HG03095 (cell line): ENCODE measurements at regions not wholly inside any gene's neighbourhood (a gene's known extent, or its start where the extent isn't known, plus 50 kb on each side); places are given as distances from the start of the nearest gene placed in this dataset.

Experiments
- ATAC-seq: cut with Tn5 transposase; IDR thresholded peaks from one replicate; pipeline ENCODE4 v1.9.1; 2021; ENCODE audit warnings: moderate library complexity; ENCODE audit not compliant: unreplicated experiment

DNA sequence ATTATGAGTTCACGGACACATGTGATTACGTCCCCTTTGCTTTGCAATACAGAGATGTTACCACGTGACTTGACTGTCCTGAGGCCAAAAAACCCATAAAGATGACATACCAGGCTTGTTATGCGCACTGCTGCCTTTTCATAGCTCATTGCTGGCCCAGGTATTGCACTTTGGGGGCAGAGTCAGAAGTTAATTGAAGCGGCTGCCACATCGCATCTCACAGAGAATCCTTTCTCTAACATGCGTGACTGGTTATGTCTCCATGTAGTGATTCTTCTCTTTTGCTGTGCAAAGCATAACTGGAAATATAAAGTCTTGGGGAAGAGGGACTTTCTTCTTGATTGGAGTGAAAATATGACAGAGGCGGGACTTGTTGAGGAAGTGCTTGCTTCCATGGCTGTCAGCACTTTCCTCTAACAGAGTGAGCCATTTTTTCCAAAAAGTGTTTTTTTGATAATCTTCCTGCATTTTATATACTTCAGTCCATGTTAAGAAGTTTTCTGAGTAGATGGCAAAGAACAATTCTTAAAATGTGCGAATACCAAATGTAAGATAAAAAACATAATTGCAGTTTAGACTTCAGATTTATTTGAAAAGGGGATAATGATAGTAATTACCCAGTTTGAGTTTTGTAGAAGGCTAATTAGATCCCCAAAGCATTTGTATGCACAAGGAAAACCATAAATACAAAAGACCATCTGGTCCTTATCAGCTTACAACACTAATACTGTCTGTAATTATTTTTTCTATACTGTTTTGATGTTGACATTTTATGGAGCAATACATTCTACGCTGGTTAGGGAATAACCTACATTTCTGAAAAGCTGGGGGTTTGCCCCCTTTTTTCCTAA, 324.6 kb upstream of the MTNR1B start:
- ATAC-seq = no peak

DNA sequence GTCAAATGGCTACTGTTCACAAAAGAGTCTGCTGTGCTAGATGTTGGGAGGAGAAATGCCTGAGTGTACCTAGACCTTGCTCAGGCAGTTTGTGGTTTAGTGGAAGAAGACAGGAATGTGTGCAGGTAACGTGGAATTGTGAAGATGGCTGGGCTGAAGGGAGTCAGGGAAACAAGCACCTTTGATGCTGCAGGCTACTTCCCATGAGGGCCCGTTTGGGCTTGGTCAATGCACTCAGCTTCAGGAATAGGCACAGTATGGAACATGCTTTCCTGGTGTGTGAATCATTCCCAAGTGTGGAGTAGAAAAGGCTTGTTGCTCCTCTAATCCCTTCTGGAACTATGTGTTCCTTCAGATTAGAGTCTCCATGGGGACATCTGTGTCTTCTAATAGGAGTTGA, 318.3 kb upstream of the MTNR1B start:
- ATAC-seq = no peak

DNA sequence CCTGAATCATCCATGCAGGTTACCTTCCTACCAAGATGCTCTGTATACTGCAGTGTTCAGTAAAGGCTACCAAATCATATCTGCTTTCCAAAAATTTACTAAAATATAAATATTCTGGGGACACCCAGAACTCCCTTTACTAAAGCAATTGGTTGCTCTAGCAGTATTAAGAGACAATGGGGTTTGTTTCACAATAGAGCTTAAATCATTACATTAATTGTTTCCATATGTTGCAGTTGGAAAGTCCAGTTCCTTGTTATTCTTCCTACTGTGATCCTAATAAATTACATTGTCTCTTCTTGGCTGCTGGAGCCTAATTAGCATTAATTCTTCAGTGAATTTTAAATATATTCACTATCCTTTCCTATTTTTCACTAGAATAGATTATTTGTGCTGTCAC, 316.0 kb upstream of the MTNR1B start:
- no peak for ATAC-seq

DNA sequence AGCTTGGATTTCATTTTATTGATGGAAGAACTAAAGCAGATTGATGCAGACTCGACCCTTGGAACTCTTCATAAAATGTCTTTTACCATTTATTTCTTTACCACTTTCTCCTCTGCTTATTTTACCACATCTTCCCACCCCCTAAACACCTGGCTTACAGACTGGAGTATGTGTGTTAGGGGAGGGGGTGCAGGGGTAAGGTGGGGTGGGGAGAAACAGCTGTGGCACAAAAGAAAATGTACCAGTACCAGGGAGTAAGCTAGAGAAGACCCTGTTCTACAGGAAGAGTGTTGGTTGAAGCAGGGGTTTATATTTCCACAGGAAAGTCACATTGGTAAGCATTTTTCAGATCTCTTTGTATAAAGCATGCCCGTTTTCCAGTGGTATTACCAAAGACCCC, 312.7 kb upstream of the MTNR1B start:
- no peak for ATAC-seq

DNA sequence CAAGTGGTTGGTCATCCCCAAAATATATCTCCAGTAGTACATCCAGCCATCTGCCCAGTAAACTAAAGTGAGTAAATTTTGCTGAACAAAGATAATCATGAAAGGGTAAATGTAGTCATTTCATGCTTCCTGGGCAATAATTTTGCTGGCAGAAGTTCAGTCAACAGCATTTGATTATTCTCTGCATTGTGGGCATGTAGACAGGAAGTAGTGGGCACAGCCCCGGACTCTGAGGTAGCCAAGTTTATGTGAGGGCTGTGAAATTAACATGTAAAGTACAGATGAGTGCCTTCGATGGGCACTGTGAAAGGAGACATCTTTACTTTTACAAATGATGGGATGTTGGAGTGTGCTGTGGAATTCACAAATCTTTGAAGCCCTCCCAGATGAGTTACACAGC, 312.2 kb upstream of the MTNR1B start:
- ATAC-seq = no peak

DNA sequence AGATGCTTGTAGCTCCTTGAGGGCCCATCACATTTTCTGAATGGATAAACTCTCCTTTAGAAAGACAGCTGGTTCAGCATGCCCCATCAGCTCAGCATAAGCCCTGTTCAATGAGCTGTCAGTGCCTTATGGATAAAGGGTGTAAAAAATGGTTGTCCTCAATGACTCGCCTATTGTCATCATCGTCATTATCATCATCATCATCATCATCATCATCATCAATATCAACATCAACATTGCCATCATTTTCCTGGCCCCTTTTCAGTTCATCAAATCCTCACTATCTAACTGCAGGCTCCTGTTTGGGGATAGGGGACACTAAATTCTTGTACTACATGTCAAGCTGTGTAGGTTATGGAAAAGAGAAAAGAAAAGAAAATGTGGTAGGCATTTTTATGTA, 310.7 kb upstream of the MTNR1B start:
- no peak for ATAC-seq

DNA sequence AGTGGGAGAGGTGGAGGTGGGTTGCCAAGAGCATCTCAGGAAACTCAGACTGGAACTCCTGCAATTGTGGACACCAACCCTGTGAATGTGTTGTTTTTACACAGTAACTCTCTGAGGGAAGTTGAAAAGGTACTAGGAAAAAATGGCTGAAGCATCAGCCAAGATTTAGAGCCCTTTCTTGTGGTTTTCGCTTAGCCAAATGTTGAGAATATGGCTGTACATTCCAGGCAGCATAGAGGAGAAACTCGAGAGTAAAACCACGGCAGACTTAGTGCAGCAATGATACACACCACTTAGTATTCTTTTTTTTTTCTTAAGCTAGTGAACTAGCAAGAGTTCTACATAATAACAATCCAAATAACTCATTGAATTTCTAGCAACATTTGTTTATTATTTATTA, 309.7 kb upstream of the MTNR1B start:
- ATAC-seq = no peak

DNA sequence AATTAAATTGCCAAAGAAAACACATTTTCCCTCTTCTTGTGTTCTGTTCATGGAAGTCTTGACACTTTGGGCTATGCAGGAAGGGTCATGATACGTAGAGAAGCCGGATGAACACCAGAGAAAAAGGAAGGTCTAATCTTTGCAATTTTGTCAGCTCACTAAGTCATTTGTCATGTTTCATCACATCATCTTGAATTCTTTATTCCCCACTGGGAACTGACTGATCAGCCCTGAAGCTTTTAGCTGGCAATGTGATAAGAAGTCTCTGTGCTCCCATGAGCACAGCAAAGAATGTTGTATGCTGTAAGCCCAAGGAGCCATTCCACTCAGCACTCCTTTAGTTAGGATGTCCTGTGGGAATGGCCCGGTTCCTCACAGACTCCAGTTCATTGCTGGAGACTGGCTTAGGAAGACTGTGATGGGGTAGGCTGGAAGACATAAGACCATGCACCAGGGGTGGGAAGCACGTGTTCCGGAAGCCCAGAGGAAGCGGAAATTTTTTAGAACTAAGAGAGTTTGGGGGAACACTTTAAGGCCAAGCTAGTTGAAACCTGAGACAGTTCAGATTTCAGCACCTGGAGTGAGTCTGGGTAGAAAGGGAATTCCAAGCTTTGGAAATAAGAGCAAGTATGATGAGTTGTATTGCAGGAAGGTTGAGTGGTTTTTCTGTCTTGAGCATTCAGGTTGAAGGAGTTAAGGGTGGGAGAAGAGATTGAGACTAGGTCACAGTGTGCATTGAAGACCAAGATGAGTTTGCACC, 306.7 kb upstream of the MTNR1B start:
- ATAC-seq = no peak

DNA sequence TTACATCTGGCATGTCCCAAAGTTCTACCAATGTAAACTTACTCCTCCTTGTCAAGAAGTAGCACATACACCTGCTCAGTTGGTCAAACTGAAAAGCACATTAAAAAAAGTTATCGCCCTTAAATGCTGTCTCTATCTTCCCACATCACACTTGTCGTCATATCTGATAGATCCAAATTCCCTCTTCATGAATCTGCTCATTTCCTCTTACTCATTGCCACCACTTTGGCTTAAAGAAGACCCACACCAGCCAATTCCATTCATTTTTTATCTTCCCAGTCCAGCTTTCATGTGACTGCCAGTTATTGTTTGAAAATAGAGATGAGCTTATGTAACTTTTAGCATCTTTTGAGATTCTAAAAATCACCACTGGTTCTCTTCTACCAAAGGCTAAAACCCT, 305.9 kb upstream of the MTNR1B start:
- no peak for ATAC-seq

DNA sequence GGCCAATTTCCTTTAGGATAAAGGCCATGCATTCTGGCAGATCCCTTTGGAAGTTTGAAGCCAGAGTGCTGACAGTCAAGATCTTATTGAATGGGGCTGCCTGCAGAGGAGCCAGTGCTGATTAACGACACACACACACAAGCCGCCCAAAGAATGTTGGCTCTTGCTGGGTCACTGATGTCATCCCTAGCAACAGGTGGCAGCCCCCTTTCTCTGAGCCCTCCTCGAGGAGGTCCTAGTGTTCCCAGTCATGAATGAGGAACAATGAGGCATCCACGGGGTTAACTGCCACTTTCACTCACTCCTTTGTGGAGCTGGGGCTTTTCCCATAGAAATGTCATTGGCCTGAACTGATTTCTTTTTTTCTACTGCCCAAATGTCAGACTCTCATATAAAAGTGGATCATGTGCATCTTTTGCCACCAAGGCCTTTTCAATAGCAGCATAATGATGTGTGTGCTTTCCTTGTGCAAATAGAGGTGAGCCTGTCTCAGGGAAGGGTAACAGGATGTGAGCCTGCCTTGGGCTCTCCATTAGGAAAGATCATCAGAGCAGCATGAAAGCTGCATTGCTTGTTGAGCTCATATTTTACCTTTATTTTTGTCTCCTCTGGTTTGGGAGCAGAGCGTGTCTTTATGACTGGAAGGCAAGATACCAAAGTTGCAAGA, 301.8 kb upstream of the MTNR1B start:
- no peak for ATAC-seq

DNA sequence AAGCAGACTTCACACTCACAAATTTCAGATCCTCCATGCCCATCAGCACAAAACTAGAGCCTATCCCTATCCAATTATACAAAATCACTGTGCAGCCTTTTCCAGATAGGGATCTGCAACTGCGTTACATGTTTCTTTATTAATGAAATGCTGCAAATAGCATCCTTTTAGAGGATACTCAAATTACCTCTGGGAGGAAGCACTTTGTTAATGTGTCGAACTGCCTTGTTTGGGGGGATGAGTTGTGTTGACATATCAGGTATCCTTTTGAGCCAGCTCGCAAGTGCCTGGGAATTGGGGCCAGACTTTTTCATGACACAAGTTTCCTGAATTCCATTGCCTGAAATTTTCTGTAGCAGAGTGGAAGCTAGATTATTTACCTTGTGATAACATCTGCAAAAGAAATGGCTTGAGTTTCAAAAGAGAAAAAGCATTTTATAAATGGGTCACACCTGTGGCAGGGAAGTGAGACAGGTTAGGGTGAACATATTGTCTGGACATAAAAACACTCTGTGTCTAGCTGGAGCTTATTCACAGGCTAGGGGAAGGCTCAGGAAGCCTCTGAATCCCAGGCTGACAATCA, 299.1 kb upstream of the MTNR1B start:
- ATAC-seq = no peak

DNA sequence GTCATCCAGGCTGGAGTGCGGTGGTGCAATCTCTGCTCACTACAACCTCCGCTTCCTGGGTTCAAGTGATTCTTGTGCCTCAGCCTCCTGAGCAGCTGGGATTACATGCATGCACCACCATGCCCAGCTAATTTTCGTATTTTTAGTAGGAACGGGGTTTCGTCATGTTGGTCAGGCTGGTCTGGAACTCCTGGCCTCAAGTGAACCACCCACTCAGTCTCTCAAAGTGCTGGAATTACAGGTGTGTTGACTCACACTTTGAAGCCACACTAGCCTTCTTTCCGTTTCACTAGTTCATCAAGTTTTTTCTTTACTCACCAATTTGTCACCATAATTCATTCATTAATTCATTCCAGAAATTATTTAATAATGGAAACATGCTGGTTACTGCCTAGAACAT, 298.4 kb upstream of the MTNR1B start:
- ATAC-seq = no peak

DNA sequence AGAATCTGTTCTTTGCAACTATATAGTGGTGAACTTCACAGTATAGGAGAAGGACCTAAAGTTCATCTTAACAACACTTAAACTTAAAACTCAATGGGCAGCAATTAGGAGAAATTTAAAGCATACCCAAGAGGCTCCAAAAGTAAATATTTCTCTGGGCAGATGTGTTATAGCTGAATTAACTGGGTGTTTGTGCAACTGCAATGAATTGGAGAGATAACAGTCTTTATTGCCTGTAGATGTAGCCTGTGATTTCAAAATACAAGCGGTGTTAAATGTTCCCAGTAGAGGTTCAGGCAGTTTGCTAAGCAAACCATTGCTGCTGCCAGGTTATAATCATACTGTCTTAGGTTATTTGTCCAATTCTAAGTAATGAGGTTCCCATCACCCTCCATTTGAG, 294.1 kb upstream of the MTNR1B start:
- ATAC-seq = no peak

DNA sequence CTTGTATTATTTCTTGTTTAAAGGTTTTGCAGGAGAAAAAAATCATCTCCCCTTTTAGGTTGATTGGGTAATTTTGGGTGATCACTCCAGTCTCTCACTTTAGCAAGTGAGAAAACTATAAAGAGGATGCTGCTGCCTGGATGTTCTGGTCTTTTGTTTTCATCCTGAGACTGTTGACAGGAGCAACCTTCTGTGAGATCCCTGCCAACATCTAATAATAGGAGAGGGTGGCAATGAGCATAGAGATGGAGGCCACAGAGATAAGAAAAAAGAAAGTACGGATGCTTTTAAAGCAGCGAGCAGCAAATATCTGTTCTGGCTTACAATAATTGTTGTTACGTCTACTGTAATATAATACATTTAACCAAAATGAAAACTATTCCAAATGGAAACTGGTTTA, 293.6 kb upstream of the MTNR1B start:
- no peak for ATAC-seq

DNA sequence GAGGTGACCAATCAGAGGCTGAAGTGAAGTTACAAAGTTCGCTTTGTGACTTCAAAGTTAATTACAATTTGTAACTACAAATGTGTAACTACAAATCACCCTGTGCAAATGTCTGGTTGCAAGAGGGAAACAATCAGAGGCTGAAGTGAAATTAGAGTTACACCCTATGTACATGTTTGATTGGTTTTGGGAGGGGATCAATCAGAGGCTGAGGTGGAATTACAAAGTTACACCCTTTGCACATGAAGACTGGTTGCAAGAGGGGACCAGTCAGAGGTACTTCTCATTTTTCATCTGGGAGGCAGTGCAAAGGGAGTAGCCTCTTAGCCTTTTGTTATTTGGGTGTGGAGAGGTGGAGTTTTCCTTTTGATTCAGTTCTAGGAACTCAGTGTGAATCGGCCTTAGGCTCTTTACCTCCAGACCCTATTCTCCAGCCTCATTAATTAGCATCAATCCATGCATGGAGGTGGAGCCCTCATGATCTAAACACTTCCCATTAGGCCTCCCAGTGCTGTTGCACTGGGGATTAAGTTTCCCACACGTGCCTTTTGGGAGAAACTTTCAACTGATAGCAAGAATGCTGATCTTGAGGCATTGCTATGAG, 291.3 kb upstream of the MTNR1B start:
- no peak for ATAC-seq

DNA sequence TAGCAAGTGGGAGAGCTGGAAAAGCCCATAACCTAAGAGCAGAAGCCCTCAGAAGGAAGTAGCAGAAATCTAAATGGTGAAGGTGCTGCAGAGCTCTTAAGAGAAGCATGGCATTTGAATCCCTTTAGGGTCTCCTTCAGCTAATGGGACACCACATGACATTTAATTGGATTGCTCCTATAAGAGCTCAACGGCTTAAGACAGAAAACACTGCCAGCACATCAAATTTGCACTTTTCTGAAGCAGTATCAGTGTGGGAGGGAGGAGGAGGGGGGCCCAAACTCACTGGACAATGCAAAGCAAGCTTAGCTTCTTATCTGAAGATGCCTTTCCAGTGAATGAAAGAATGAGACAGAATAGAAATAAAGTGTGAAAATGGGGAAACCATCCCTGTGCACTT, 287.9 kb upstream of the MTNR1B start:
- ATAC-seq = no peak

DNA sequence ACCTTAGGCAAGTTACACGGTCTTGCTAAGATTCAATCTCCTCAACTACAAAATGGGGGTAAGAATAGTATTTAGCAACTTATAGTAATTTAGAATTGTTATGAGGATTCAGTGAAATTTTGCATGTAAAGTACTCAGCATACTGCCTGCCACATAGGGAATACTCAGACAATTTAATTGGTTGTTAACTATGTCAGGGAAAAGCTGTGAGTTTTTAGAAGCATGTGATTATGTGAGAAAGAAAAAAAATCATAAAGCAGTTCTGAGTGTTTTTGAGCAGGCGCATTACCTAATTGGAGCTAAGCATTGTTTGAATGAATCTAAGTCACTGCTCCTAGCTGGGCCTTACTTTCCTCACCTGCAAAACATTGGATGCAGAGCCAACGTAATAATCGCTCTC, 287.3 kb upstream of the MTNR1B start:
- ATAC-seq = no peak

DNA sequence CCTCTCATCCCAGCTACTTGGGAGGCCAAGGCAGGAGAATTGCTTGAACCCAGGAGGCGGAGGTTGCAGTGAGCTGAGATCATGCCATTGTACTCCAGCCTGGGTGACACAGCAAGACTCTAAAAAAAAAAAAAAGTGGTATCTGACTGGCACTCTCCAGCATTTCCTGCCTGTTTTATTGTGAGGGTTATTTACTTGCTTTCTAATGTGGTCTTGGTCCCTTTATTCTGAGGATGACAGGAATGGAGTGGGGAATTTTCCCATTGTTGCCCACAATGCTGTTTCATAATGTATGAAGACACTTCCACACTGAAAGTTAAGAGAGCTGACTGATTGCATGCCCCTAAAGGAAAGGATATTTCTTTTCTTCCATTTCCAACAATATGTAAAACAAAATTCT, 286.5 kb upstream of the MTNR1B start:
- no peak for ATAC-seq

DNA sequence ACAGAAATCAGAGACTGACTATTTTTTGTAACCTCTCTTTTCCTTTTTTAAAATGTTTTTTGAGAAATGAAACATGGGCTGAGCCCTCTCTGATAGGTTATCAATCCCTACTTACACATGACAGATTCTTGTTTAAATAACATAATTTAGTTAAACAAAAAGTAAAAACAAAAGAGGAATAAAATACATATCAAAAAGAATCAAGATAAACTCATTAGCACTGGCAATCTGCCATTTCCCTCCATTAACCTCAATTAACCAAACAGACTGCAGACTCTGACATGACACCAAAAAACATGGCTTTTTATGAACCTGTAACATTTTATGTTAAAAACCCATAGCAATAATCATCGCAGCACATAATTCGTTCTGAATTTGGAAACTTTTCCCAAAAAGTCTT, 284.4 kb upstream of the MTNR1B start:
- ATAC-seq = no peak

DNA sequence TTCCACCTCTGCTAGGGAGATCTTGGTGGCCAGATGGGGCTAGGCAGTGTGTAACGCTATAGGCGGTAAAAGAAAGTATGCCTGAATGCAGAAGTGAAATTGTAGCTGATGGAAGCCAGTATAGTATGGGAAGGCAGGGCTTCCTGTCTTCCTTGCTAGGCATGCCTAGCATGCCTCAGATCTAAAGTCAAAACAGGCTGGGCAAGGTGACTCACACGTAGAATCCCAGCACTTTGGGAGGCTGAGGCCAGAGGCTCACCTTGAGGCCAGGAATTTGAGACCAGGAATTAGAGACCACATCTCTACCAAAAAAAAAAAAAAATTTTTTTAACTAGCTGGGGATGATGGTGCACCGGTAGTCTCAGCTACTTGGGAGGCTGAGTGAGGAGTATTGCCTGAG, 281.7 kb upstream of the MTNR1B start:
- ATAC-seq = no peak

DNA sequence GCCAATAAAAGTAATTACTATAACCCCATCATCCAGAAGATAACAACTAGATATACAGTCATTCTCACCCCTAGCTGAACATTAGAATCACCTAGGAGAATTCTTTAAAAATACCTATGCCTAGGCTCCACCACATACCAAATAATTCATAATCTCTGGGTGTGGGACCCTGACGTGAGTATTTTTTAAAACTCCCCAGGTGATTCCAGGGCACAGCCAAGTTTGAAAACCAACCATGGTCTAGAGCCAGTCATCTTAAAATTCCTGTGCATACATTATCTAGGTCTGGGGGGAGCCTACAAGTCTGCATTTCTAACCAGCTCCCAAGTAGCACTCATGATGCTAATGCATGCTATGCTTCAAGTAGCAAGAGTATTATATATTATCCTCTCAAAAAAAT, 281.0 kb upstream of the MTNR1B start:
- no peak for ATAC-seq
